Tibial nerve (tissue), 4 donors: ENCODE measurements at regions not wholly inside any gene's neighbourhood (a gene's known extent, or its start where the extent isn't known, plus 50 kb on each side); places are given as distances from the start of the nearest gene placed in this dataset.

Experiments used
- DNase-seq, 2 donors: peaks; one replicate each; pipeline ENCODE4 v3.0.0-alpha.2; 2019; ENCODE audit warnings: low spot score in 2 of 2
- H3K27ac ChIP-seq, 4 donors: fragments of 200-600 bp; sonication (generic) in 3 of 4; one replicate each; pipeline ENCODE4 v1.5.1; 2017 to 2019; ENCODE audit warnings: mild to moderate bottlenecking in 1 of 4
- H3K27me3 ChIP-seq, 2 donors: fragments of 200-600 bp; sonication (generic) in 1 of 2; one replicate each; pipeline versions ENCODE4 v1.5.1 to v1.6.0; 2017 to 2019
- H3K36me3 ChIP-seq, 3 donors: fragments of 200-600 bp; sonication (generic); one replicate each; pipeline ENCODE4 v1.5.1; 2018 to 2019
- H3K4me1 ChIP-seq, 4 donors: fragments of 200-600 bp; sonication (generic) in 3 of 4; one replicate each; pipeline ENCODE4 v1.5.1; 2017 to 2019
- H3K4me3 ChIP-seq, 4 donors: fragments of 200-600 bp; sonication (generic) in 3 of 4; one replicate each; pipeline ENCODE4 v1.5.1; 2017 to 2019; ENCODE audit warnings: mild to moderate bottlenecking in 1 of 4, moderate library complexity in 1 of 4
- H3K9me3 ChIP-seq, 4 donors: fragments of 200-600 bp; sonication (generic) in 3 of 4; one replicate each; pipeline ENCODE4 v1.5.1; 2017 to 2019
- EP300 ChIP-seq, 2 donors: sonication (generic); formaldehyde crosslinking; IDR thresholded peaks; one replicate each; pipeline ENCODE4 v1.6.1; 2017; ENCODE audit warnings: antibody characterized with exemption in 2 of 2, mild to moderate bottlenecking in 1 of 2
- POLR2A ChIP-seq, 2 donors: fragments of 450-650 bp; IDR thresholded peaks; one replicate each; pipeline ENCODE4 v1.6.1; 2017; ENCODE audit warnings: antibody characterized with exemption in 2 of 2, mild to moderate bottlenecking in 2 of 2, moderate library complexity in 2 of 2
- WGBS, 2 donors: methylation state at CpG; one replicate each; pipeline ENCODE4 v1.1.5; 2018; 5-methylcytosine and 5-hydroxymethylcytosine counted together
- TF ChIP-seq, protein P1 (sequence below), 5 experiments: fragments of 200-600 bp in 3 of 5; fragments of 450-650 bp in 2 of 5; sonication (generic) in 3 of 5; IDR thresholded peaks; one replicate each; pipeline ENCODE4 v1.5.1; 2016 to 2019; ENCODE audit warnings: antibody characterized with exemption in 5 of 5, mild to moderate bottlenecking in 3 of 5, moderate library complexity in 2 of 5

DNA sequence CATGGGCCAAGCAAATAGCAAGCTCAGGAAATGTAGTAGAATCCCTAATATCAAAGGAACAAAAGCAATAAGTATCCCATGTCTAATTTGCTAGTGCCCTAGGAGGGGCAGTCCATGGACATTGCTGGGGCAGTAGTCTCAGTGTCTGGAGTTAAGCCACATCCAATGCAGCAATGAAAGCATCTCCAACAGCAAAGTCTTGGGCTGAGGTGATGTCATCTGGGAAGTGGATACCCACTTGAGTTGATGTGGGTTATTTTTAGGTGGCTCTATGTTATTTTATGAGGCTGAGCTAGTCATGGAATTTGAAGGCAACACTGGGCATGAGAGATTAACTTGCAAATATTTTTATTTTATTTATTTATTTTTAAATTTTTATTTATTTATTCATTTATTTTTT is 540.0 kb downstream of the ETV1 start:
- no peaks in the 10 kb centered on the region for H3K4me1 ChIP-seq
- no peak for TF ChIP-seq POLR2A (IDR thresholded peaks at IDR 0.05)
- TF ChIP-seq EP300 (IDR thresholded peaks at IDR 0.05), result no peak
- TF ChIP-seq, protein P1, sequence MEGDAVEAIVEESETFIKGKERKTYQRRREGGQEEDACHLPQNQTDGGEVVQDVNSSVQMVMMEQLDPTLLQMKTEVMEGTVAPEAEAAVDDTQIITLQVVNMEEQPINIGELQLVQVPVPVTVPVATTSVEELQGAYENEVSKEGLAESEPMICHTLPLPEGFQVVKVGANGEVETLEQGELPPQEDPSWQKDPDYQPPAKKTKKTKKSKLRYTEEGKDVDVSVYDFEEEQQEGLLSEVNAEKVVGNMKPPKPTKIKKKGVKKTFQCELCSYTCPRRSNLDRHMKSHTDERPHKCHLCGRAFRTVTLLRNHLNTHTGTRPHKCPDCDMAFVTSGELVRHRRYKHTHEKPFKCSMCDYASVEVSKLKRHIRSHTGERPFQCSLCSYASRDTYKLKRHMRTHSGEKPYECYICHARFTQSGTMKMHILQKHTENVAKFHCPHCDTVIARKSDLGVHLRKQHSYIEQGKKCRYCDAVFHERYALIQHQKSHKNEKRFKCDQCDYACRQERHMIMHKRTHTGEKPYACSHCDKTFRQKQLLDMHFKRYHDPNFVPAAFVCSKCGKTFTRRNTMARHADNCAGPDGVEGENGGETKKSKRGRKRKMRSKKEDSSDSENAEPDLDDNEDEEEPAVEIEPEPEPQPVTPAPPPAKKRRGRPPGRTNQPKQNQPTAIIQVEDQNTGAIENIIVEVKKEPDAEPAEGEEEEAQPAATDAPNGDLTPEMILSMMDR (IDR thresholded peaks at IDR 0.05), result no peak
- H3K4me3 ChIP-seq, result no peak overlapping the region
- no peaks in the 10 kb centered on the region for H3K36me3 ChIP-seq
- DNase-seq, result no peak
- H3K9me3 ChIP-seq, result no peaks in the 10 kb centered on the region
- H3K27ac ChIP-seq, result no peak overlapping the region
- H3K27me3 ChIP-seq, result no peaks in the 10 kb centered on the region

DNA sequence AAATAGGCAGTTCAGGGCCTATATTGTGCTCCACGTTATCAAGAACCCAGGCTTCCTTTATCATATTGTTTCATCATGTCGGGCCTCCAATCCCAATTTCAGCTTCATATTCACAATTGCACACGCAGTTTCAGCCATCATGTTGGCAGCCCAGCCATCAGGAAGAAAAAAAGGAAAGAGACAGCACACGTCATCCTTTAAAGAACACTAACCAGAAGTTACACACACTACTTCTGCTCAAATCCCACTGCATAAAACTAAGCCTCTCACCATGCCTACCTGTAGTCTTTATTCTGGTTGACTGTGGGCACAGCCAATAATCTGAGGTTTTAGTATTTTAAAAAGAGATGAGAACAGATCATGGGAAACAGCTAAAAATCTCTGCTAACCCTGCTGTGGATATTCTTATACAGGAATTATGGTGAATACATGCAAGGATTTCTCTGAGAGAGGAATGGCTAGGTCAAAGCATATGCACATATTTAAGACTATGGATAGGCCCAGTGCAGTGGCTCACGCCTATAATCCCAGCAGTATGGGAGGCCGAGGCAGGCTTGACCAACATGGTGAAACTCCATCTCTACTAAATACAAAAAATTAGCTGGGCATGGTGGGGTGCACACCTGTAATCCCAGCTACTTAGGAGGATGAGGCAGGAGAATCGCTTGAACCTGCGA is 534.4 kb downstream of the ETV1 start:
- Histone ChIP-seq H3K9me3 (no peaks in the 10 kb centered on the region), H3K27me3 (no peaks in the 10 kb centered on the region), H3K4me3 (no peak overlapping the region), H3K36me3 (no peaks in the 10 kb centered on the region), H3K27ac (no peak overlapping the region), H3K4me1 (no peaks in the 10 kb centered on the region)
- WGBS, 2 donors, result 90 to 96% methylated on average over 8 of the region's 8 CpGs
- DNase-seq, result no peak
- TF ChIP-seq, protein P1 (IDR thresholded peaks at IDR 0.05), result no peak
- TF ChIP-seq EP300 (IDR thresholded peaks at IDR 0.05) (no peak), POLR2A (IDR thresholded peaks at IDR 0.05) (no peak)

GRCh38 chr7:13457790-13458189 is 531.7 kb downstream of the ETV1 start:
- H3K36me3 ChIP-seq, result no peaks in the 10 kb centered on the region
- no peaks in the 10 kb centered on the region for H3K27me3 ChIP-seq
- DNase-seq, result no peak
- no peaks in the 10 kb centered on the region for H3K4me1 ChIP-seq
- TF ChIP-seq, protein P1 (IDR thresholded peaks at IDR 0.05), result no peak
- no peak for TF ChIP-seq POLR2A (IDR thresholded peaks at IDR 0.05)
- no peak for TF ChIP-seq EP300 (IDR thresholded peaks at IDR 0.05)
- no peaks in the 10 kb centered on the region for H3K9me3 ChIP-seq
- WGBS, 2 donors, result 66 to 75% methylated on average over 4 of the region's 4 CpGs
- H3K27ac ChIP-seq, result no peak overlapping the region
- no peak overlapping the region for H3K4me3 ChIP-seq

DNA sequence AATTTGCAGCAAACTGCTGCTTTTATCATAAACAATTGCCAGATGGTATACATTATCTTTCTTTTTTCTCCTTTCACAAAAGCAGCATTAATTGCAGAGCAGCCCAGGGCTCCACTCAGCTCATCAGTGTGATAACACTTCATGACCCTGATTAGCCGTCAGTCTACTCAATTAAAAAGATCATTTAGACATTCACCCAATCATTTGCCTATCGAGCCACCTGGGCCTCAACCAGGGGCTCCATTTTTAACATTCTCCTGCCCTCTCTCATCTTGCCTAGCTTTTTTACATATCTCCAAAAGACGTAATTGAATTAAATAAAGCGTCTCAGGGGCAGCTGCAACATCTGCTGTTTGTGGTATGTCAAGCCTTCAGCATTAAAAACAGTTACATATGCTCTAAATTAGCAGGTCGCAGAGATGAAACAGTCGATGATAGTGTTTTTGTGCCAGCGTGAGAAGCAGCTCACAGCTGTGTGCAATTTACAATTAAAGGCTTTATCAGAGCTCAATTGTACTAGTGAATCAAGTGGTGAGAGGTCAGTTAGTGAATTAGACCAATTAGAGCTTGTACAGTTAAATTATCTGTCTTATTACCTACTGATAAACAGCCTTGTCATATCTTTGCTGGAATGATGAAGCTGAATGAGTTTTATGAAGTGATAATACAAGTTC is 522.5 kb downstream of the ETV1 start:
- TF ChIP-seq EP300 (IDR thresholded peaks at IDR 0.05) (no peak), POLR2A (IDR thresholded peaks at IDR 0.05) (no peak)
- TF ChIP-seq, protein P1 (IDR thresholded peaks at IDR 0.05), result no peak
- no peaks in the 10 kb centered on the region for H3K4me1 ChIP-seq
- H3K27me3 ChIP-seq, result no peaks in the 10 kb centered on the region
- H3K36me3 ChIP-seq, result no peaks in the 10 kb centered on the region
- no peaks in the 10 kb centered on the region for H3K9me3 ChIP-seq
- 37 to 44% methylated on average over 7 of the region's 7 CpGs for WGBS, 2 donors
- no peak overlapping the region for H3K4me3 ChIP-seq
- no peak overlapping the region for H3K27ac ChIP-seq
- no peak for DNase-seq

GRCh38 chr7:13476881-13477444 is 512.5 kb downstream of the ETV1 start:
- no peaks in the 10 kb centered on the region for H3K9me3 ChIP-seq
- no peak overlapping the region for H3K27ac ChIP-seq
- WGBS, 2 donors, result 80 to 82% methylated on average over 2 of the region's 2 CpGs
- no peaks in the 10 kb centered on the region for H3K27me3 ChIP-seq
- H3K4me1 ChIP-seq, result no peaks in the 10 kb centered on the region
- H3K4me3 ChIP-seq, result no peak overlapping the region
- no peaks in the 10 kb centered on the region for H3K36me3 ChIP-seq
- TF ChIP-seq POLR2A (IDR thresholded peaks at IDR 0.05) (no peak), EP300 (IDR thresholded peaks at IDR 0.05) (no peak)
- TF ChIP-seq, protein P1 (IDR thresholded peaks at IDR 0.05), result no peak
- DNase-seq, result no peak
